Endothelial cell of umbilical vein (primary cell): ENCODE measurements at regions not wholly inside any gene's neighbourhood (a gene's known extent, or its start where the extent isn't known, plus 50 kb on each side); places are given as distances from the start of the nearest gene placed in this dataset.

Experiments
- BruUV-seq: library from RNA; stranded (reverse); fragments of 400-500 nt; replicated peaks from 2 replicates; lab custom pipeline; 2021; lab: Mats Ljungman, UMichigan
- CTCF ChIA-PET: fragments of 300-600, 350-600 bp; sonication (Branson Sonifier 250); formaldehyde crosslinking; loops from one replicate; lab custom pipeline; 2021; ENCODE audit warnings: antibody characterized with exemption, inconsistent platforms; lab: Charles Lee
- POLR2A ChIA-PET: fragments of 300-600, 350-600 bp; sonication (Branson Sonifier 250); formaldehyde crosslinking; loops from one replicate; lab custom pipeline; 2021; ENCODE audit warnings: antibody characterized with exemption, inconsistent platforms; lab: Charles Lee
- DNase-seq: peaks from one replicate; pipeline ENCODE4 v3.0.0-alpha.2; 2011; ENCODE audit warnings: low read depth, low spot score
- FAIRE-seq: peaks from 2 replicates; lab custom pipeline; 2011; peaks lifted over from hg19 to GRCh38; lab: Jason Lieb, UNC
- H2AFZ ChIP-seq: 2 replicates; pipeline ENCODE4 v1.6.0; 2012; ENCODE audit warnings: low read depth, low read length, control low read depth, inconsistent platforms
- H3K27ac ChIP-seq: 2 replicates; pipeline ENCODE4 v1.5.1; 2011; ENCODE audit warnings: low read depth, mild to moderate bottlenecking, control low read depth, low read length, moderate library complexity; ENCODE audit not compliant: insufficient read depth
- H3K27me3 ChIP-seq, 2 experiments: 2 replicates each; pipeline versions ENCODE4 v1.6.0 to v1.6.1; 2011; ENCODE audit warnings: low read length in 2 of 2, mixed read lengths in 1 of 2; ENCODE audit not compliant: control insufficient read depth in 2 of 2, insufficient read depth in 2 of 2
- H3K36me3 ChIP-seq, 2 experiments: 2 replicates in 1 of 2; 3 replicates in 1 of 2; pipeline ENCODE4 v1.5.1; 2011; ENCODE audit warnings: low read length in 2 of 2, mild to moderate bottlenecking in 1 of 2, moderate library complexity in 1 of 2; ENCODE audit not compliant: control insufficient read depth in 2 of 2, insufficient read depth in 2 of 2; ENCODE audit errors: extremely low read depth in 1 of 2
- H3K4me1 ChIP-seq: 3 replicates; pipeline ENCODE4 v1.5.1; 2011; ENCODE audit warnings: mild to moderate bottlenecking, low read length; ENCODE audit not compliant: control insufficient read depth, insufficient read depth; ENCODE audit errors: extremely low read depth
- H3K4me2 ChIP-seq: 2 replicates; pipeline ENCODE4 v1.6.1; 2011; ENCODE audit warnings: low read length, control low read depth, mixed read lengths; ENCODE audit not compliant: insufficient read depth
- H3K4me3 ChIP-seq, 3 experiments: fragments of 200-600 bp in 1 of 3; sonication (generic), shearing (Covaris generic) in 1 of 3; replicated peaks in 1 of 3; 2 replicates each; pipeline ENCODE4 v1.5.1; 2011 to 2016; ENCODE audit warnings: control low read depth in 3 of 3, low read length in 3 of 3, mild to moderate bottlenecking in 2 of 3, inconsistent platforms in 1 of 3, low read depth in 1 of 3, moderate library complexity in 1 of 3; ENCODE audit not compliant: insufficient read depth in 1 of 3
- H3K79me2 ChIP-seq: 2 replicates; pipeline ENCODE4 v1.6.0; 2012; ENCODE audit warnings: low read length, inconsistent platforms; ENCODE audit not compliant: control insufficient read depth, insufficient read depth
- H3K9ac ChIP-seq: replicated peaks from 2 replicates; pipeline ENCODE3; 2011; ENCODE audit warnings: low read length, control low read depth; ENCODE audit not compliant: insufficient read depth; ENCODE audit errors: extremely low read depth
- H3K9me1 ChIP-seq: replicated peaks from 3 replicates; pipeline ENCODE4 v1.6.0; 2011; ENCODE audit warnings: mild to moderate bottlenecking, low read length; ENCODE audit not compliant: control insufficient read depth, insufficient read depth; ENCODE audit errors: extremely low read depth
- H3K9me3 ChIP-seq: replicated peaks from 2 replicates; pipeline ENCODE4 v1.5.1; 2012; ENCODE audit warnings: low read length, inconsistent platforms; ENCODE audit not compliant: control insufficient read depth, insufficient read depth
- H4K20me1 ChIP-seq: replicated peaks from 2 replicates; pipeline ENCODE3; 2011; ENCODE audit warnings: mild to moderate bottlenecking, low read length; ENCODE audit not compliant: control insufficient read depth, insufficient read depth; ENCODE audit errors: extremely low read depth
- EZH2 ChIP-seq: IDR thresholded peaks from 2 replicates; pipeline ENCODE4 v1.6.1; 2012; ENCODE audit warnings: borderline replicate concordance, low read depth, mild to moderate bottlenecking, moderate library complexity, low read length, inconsistent platforms; ENCODE audit not compliant: severe bottlenecking
- FOS ChIP-seq: IDR thresholded peaks from 2 replicates; pipeline ENCODE4 v1.6.1; 2011; ENCODE audit warnings: mild to moderate bottlenecking, low read length, moderate library complexity, borderline replicate concordance; ENCODE audit not compliant: insufficient read depth
- GATA2 ChIP-seq: IDR thresholded peaks from 2 replicates; pipeline ENCODE4 v1.7.0; 2011; ENCODE audit warnings: low read depth, mild to moderate bottlenecking, moderate library complexity, mixed read lengths, low read length; ENCODE audit not compliant: insufficient read length, insufficient read depth
- JUN ChIP-seq: IDR thresholded peaks from 2 replicates; pipeline ENCODE4 v1.6.1; 2011; ENCODE audit warnings: borderline replicate concordance, low read depth; ENCODE audit not compliant: insufficient read length, insufficient read depth
- MAX ChIP-seq: IDR thresholded peaks from 2 replicates; pipeline ENCODE4 v1.6.1; 2011; ENCODE audit not compliant: insufficient read depth, insufficient read length
- MYC ChIP-seq: IDR thresholded peaks from one replicate; pipeline ENCODE4 v1.6.1; 2011; ENCODE audit warnings: mild to moderate bottlenecking, low read depth, low read length
- POLR2A ChIP-seq: IDR thresholded peaks from 2 replicates; pipeline ENCODE4 v1.6.1; 2012; ENCODE audit warnings: low read depth, mild to moderate bottlenecking, control low read depth, low read length
- POLR2AphosphoS5 ChIP-seq: IDR thresholded peaks from 2 replicates; pipeline ENCODE4 v1.6.1; 2012; ENCODE audit warnings: low read depth, mild to moderate bottlenecking, control low read depth, low read length, moderate library complexity; ENCODE audit not compliant: insufficient read depth
- dilution Hi-C: fragments of 300-500 bp; cut with MboI; formaldehyde crosslinking; loops from one replicate; pipeline ENCODE4 v1.15.0; 2019; ENCODE audit warnings: low sequenced_read_pairs; ENCODE audit not compliant: extremely low pct_ligation_motif_present
- intact Hi-C: fragments of 100-400 bp; cut with micrococcal nuclease; formaldehyde crosslinking; loops from one replicate; pipeline ENCODE4 v1.10.0; 2022
- TF ChIP-seq, protein P1 (sequence below), 2 donors: IDR thresholded peaks; 1 replicate in 1 of 2; 2 replicates in 1 of 2; pipeline ENCODE4 v1.5.1; 2011; ENCODE audit warnings: low read length in 2 of 2, mild to moderate bottlenecking in 2 of 2, moderate library complexity in 2 of 2, control low read depth in 1 of 2, inconsistent platforms in 1 of 2, low read depth in 1 of 2; ENCODE audit not compliant: insufficient read depth in 1 of 2; ENCODE audit errors: extremely low read depth in 1 of 2

DNA sequence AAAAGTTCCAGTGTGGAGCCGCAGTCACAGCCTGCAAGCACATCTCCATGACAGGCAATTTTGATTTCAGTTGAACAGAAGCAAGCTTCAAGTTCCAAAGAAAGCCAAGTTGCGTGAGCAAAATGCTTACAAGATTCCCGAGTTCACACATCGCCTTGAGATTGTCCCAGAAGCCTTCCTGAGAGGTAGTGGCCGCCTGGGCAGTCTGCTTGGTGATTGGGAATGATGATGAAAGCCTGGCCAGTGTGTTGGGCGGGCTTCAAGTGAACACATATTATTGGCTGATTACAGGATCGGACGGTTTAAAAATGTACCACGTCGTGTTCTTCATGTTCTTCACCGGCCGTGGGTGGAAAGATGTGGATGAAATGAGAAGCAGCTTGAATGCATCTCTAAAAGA is 185.5 kb downstream of the FOXL1 start:
- no peaks in the 10 kb centered on the region for H3K4me1 ChIP-seq
- no peak overlapping the region for H3K4me2 ChIP-seq
- intact Hi-C loops, result loop anchor here (5.0 to 10.0 kb wide), 3 partner anchors 58 to 511 kb away; no protein-coding TSS in a partner anchor
- no peaks in the 10 kb centered on the region for H3K9me1 ChIP-seq
- ChIA-PET POLR2A (no interaction called here), CTCF (interaction anchor here (1.1 to 5.1 kb wide), 5 partner anchors 16 to 299 kb away, joined by 3 to 31 read pairs (median 3); no protein-coding TSS in a partner anchor)
- DNase-seq (no peak), FAIRE-seq (no peak)
- no peaks in the 10 kb centered on the region for H3K9me3 ChIP-seq
- no peak overlapping the region for H3K27ac ChIP-seq
- dilution Hi-C loops, result no loop called here
- no TSS peak for BruUV-seq
- TF ChIP-seq FOS (no peak), JUN (no peak), MAX (no peak), MYC (no peak), GATA2 (no peak), POLR2A (no peak), POLR2AphosphoS5 (no peak), EZH2 (no peak)
- TF ChIP-seq, protein P1, sequence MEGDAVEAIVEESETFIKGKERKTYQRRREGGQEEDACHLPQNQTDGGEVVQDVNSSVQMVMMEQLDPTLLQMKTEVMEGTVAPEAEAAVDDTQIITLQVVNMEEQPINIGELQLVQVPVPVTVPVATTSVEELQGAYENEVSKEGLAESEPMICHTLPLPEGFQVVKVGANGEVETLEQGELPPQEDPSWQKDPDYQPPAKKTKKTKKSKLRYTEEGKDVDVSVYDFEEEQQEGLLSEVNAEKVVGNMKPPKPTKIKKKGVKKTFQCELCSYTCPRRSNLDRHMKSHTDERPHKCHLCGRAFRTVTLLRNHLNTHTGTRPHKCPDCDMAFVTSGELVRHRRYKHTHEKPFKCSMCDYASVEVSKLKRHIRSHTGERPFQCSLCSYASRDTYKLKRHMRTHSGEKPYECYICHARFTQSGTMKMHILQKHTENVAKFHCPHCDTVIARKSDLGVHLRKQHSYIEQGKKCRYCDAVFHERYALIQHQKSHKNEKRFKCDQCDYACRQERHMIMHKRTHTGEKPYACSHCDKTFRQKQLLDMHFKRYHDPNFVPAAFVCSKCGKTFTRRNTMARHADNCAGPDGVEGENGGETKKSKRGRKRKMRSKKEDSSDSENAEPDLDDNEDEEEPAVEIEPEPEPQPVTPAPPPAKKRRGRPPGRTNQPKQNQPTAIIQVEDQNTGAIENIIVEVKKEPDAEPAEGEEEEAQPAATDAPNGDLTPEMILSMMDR (IDR thresholded peaks at IDR 0.05; ENCODE audit: extremely low read depth in 1 of 2, insufficient read depth in 1 of 2, low read depth in 1 of 2, low read length in 2 of 2), result no peak
- no peak overlapping the region for H2AFZ ChIP-seq
- peaks cover 0 to 10% of the 10 kb centered on the region in 2 experiments for H3K27me3 ChIP-seq
- H4K20me1 ChIP-seq, result no peaks in the 10 kb centered on the region
- no peak overlapping the region for H3K4me3 ChIP-seq
- no peaks in the 10 kb centered on the region for H3K79me2 ChIP-seq
- no peak overlapping the region for H3K9ac ChIP-seq
- no peaks in the 10 kb centered on the region for H3K36me3 ChIP-seq
